Lower leg skin (tissue), 3 donors: ENCODE measurements at regions not wholly inside any gene's neighbourhood (a gene's known extent, or its start where the extent isn't known, plus 50 kb on each side); places are given as distances from the start of the nearest gene placed in this dataset.

Experiments used
- CTCF ChIP-seq, 3 donors: fragments of 450-650 bp; IDR thresholded peaks; one replicate each; pipeline ENCODE4 v1.5.1; 2016; ENCODE audit warnings: antibody characterized with exemption in 3 of 3, mild to moderate bottlenecking in 3 of 3, moderate library complexity in 2 of 3
- POLR2A ChIP-seq, 2 donors: fragments of 450-650 bp; IDR thresholded peaks; one replicate each; pipeline ENCODE4 v1.6.1; 2016 to 2017; ENCODE audit warnings: antibody characterized with exemption in 2 of 2, mild to moderate bottlenecking in 1 of 2, moderate library complexity in 1 of 2

GRCh38 chr15:87487484-87487883, 769.1 kb downstream of the NTRK3 start:
- TF ChIP-seq CTCF (IDR thresholded peaks at IDR 0.05): no peak
- no peak for TF ChIP-seq POLR2A (IDR thresholded peaks at IDR 0.05)
